GM12865 (cell line): ENCODE measurements at regions not wholly inside any gene's neighbourhood (a gene's known extent, or its start where the extent isn't known, plus 50 kb on each side); places are given as distances from the start of the nearest gene placed in this dataset.

ENCODE experiments used
- DNase-seq: peaks from one replicate; pipeline ENCODE4 v3.0.0; 2010; ENCODE audit warnings: low read depth
- H3K4me3 ChIP-seq: 2 replicates; pipeline ENCODE4 v1.5.1; 2011; ENCODE audit warnings: mild to moderate bottlenecking, low read depth, low read length, control low read depth
- CTCF ChIP-seq: IDR thresholded peaks from 2 replicates; pipeline ENCODE4 v1.5.1; 2011; ENCODE audit warnings: low read length, control low read depth, low read depth, inconsistent platforms; ENCODE audit not compliant: insufficient read depth; ENCODE audit errors: missing control alignments

- no peak overlapping the region for H3K4me3 ChIP-seq
- no peak for DNase-seq
- no peak for TF ChIP-seq CTCF
These were observed 62.7 kb upstream of the EXOC4 start for GRCh38 chr7:133190172-133190528.

- TF ChIP-seq CTCF: no peak
- no peak overlapping the region for H3K4me3 ChIP-seq
- DNase-seq: no peak
These were observed 62.2 kb upstream of the EXOC4 start for GRCh38 chr7:133190650-133191049.

- no peak for TF ChIP-seq CTCF
- no peak overlapping the region for H3K4me3 ChIP-seq
These were observed 61.1 kb upstream of the EXOC4 start for GRCh38 chr7:133191787-133192186.

GRCh38 chr7:133195868-133196267, 57.0 kb upstream of the EXOC4 start:
- no peak overlapping the region for H3K4me3 ChIP-seq
- no peak for DNase-seq

More at GRCh38 chr7:133191787-133192186, 61.1 kb upstream of the EXOC4 start:
- no peak for DNase-seq

GRCh38 chr7:133196856-133197612, 55.8 kb upstream of the EXOC4 start:
- H3K4me3 ChIP-seq: no peak overlapping the region
- DNase-seq: no peak
- no peak for TF ChIP-seq CTCF

More at GRCh38 chr7:133195868-133196267, 57.0 kb upstream of the EXOC4 start:
- no peak for TF ChIP-seq CTCF

DNA sequence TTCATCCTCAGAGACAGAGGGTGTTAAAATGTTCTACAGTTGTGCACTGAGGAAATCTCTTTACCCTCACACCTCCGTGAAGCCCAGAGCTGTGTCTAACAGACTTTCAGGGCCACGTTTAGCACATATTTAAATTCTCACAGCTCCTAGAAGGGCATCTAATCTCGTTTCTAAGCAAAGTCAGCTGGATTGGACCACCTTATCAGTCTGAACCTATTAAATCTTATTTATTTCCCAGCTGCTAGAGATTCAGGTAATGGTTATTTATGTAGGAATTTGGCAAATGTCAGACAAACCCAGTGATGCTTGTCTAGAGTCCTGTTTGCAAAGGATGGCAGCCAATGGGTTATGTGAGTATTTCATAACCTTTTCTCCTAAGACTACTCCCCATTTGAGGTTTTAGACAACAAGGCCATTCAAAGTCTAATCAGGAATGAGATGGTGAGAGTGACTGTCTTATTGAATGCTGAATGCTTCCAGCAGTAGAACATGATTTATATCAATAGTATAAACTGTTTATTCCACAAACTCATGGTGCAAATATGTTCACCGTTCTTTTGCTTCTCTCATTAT, 54.8 kb upstream of the EXOC4 start:
- no peak overlapping the region for H3K4me3 ChIP-seq
- DNase-seq: no peak
- TF ChIP-seq CTCF: no peak
